ENCODE measurements at regions not wholly inside any gene's neighbourhood (a gene's known extent, or its start where the extent isn't known, plus 50 kb on each side); places are given as distances from the start of the nearest gene placed in this dataset.

DNA sequence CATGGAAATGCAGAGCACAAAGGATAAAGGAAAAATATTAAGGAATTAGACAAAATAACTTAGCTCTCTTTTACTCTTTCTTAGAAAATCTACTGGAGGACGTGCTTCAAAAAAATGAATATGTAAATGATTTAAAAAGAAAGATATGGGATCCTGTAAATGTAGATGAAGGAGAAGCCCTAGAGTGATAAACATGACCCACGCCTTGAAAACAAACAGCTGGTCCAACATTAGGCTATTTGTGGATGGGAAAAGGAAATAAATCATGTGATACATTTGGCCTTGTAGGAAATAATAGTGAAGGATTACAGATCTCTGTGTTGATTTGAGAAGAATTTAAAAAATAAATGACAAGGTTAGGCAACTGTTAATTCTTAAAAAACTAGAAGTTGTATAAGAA is 492.1 kb upstream of the SLC39A10 start:
- no peak overlapping the region for H3K27ac ChIP-seq
- H3K36me3 ChIP-seq = no peaks in the 10 kb centered on the region
- TF ChIP-seq CTCF (IDR thresholded peaks at IDR 0.05) = no peak
- H3K9me3 ChIP-seq = no peaks in the 10 kb centered on the region
- no peaks in the 10 kb centered on the region for H3K4me1 ChIP-seq (ENCODE audit: control insufficient read depth in 1 of 2, insufficient read depth in 1 of 2, low read depth in 1 of 2, low read length in 1 of 2)
- no peak overlapping the region for H3K4me3 ChIP-seq (ENCODE audit: low read depth in 1 of 2, low read length in 1 of 2)
- no peaks in the 10 kb centered on the region for H3K27me3 ChIP-seq

- Histone ChIP-seq H3K4me1 (ENCODE audit: control insufficient read depth in 1 of 2, insufficient read depth in 1 of 2, low read depth in 1 of 2, low read length in 1 of 2) (no peaks in the 10 kb centered on the region), H3K27ac (no peak overlapping the region), H3K36me3 (no peaks in the 10 kb centered on the region), H3K27me3 (no peaks in the 10 kb centered on the region), H3K9me3 (no peaks in the 10 kb centered on the region), H3K4me3 (ENCODE audit: low read depth in 1 of 2, low read length in 1 of 2) (no peak overlapping the region)
- no peak for TF ChIP-seq CTCF (IDR thresholded peaks at IDR 0.05)
Observed at GRCh38 chr2:195162918-195163317, 494.1 kb upstream of the SLC39A10 start.

DNA sequence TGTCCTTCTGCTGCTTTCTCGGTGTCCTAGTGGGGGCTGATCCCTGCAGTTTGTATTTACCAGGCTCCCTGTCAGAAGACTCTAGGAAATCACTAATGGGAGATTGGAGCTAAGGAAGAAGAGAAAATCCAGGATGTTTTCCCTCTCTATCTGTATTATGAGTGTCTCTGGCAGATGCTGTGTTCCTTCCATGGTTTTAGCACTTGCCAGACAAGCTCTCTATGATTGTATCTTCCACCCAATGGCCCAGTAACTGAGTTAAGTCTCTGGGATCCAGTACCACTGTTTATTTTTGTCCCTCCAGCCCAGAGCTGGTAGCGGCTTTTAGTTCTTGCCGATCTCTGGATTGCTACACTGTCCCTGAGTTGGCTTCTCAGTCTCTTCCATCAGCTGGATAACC is 494.8 kb upstream of the SLC39A10 start:
- no peaks in the 10 kb centered on the region for H3K9me3 ChIP-seq
- H3K36me3 ChIP-seq = no peaks in the 10 kb centered on the region
- H3K27ac ChIP-seq = no peak overlapping the region
- TF ChIP-seq CTCF (IDR thresholded peaks at IDR 0.05) = no peak
- no peaks in the 10 kb centered on the region for H3K4me1 ChIP-seq (ENCODE audit: control insufficient read depth in 1 of 2, insufficient read depth in 1 of 2, low read depth in 1 of 2, low read length in 1 of 2)
- H3K27me3 ChIP-seq = no peaks in the 10 kb centered on the region
- no peak overlapping the region for H3K4me3 ChIP-seq (ENCODE audit: low read depth in 1 of 2, low read length in 1 of 2)

- no peaks in the 10 kb centered on the region for H3K9me3 ChIP-seq
- H3K36me3 ChIP-seq = no peaks in the 10 kb centered on the region
- H3K27ac ChIP-seq = no peak overlapping the region
- TF ChIP-seq CTCF (IDR thresholded peaks at IDR 0.05) = no peak
- no peaks in the 10 kb centered on the region for H3K4me1 ChIP-seq (ENCODE audit: control insufficient read depth in 1 of 2, insufficient read depth in 1 of 2, low read depth in 1 of 2, low read length in 1 of 2)
- no peak overlapping the region for H3K4me3 ChIP-seq (ENCODE audit: low read depth in 1 of 2, low read length in 1 of 2)
- no peaks in the 10 kb centered on the region for H3K27me3 ChIP-seq
Observed at GRCh38 chr2:195160963-195161362, 496.1 kb upstream of the SLC39A10 start.

DNA sequence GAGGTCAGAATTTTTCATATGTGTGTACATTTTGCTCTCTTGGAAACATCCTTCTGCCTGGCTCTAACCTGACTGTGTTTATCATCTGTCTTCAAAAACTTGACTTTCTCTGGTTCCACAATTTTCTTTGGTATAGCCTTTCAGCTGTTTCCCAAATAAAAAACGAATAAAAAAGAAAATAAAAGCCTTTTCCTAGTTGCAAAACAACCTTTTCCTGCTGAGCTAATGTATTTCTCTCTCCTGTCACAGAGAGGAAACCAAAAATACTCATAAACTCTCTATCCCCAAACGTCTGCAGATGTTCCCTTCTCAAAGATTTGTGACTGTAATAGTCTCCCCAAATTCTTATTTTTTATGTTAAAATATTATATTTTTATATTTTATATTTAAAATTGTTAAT is 505.3 kb upstream of the SLC39A10 start:
- no peaks in the 10 kb centered on the region for H3K27me3 ChIP-seq
- H3K9me3 ChIP-seq = no peaks in the 10 kb centered on the region
- H3K4me3 ChIP-seq (ENCODE audit: low read depth in 1 of 2, low read length in 1 of 2) = no peak overlapping the region
- no peaks in the 10 kb centered on the region for H3K4me1 ChIP-seq (ENCODE audit: control insufficient read depth in 1 of 2, insufficient read depth in 1 of 2, low read depth in 1 of 2, low read length in 1 of 2)
- TF ChIP-seq CTCF (IDR thresholded peaks at IDR 0.05) = no peak
- H3K27ac ChIP-seq = no peak overlapping the region
- H3K36me3 ChIP-seq = no peaks in the 10 kb centered on the region

DNA sequence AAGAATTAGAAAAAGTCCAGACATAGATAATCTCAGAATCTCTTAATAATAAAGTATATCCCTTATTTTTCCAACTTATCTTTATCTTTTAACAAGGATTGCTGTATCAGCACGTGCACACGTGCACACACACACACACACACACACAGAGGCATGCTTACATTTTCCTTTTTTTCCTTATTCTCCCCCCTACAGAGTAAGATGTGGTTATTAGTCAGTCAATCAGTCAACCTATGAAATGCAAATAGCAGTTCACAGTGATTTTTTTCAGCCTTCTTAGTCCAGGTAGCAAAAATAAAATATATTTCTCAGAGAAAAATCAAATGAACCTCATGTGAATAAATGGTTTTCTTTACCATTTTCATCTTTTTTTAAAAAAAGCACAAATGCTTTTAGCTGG is 506.2 kb upstream of the SLC39A10 start:
- no peaks in the 10 kb centered on the region for H3K27me3 ChIP-seq
- H3K9me3 ChIP-seq = no peaks in the 10 kb centered on the region
- TF ChIP-seq CTCF (IDR thresholded peaks at IDR 0.05) = no peak
- no peak overlapping the region for H3K27ac ChIP-seq
- no peaks in the 10 kb centered on the region for H3K4me1 ChIP-seq (ENCODE audit: control insufficient read depth in 1 of 2, insufficient read depth in 1 of 2, low read depth in 1 of 2, low read length in 1 of 2)
- H3K4me3 ChIP-seq (ENCODE audit: low read depth in 1 of 2, low read length in 1 of 2) = no peak overlapping the region
- H3K36me3 ChIP-seq = no peaks in the 10 kb centered on the region
